Skin of body (tissue), 1 donor: ENCODE measurements at regions not wholly inside any gene's neighbourhood (a gene's known extent, or its start where the extent isn't known, plus 50 kb on each side); places are given as distances from the start of the nearest gene placed in this dataset.

Experiments used
- DNase-seq: peaks from one replicate; lab custom pipeline; 2025; lab: John Stamatoyannopoulos, UW

DNA sequence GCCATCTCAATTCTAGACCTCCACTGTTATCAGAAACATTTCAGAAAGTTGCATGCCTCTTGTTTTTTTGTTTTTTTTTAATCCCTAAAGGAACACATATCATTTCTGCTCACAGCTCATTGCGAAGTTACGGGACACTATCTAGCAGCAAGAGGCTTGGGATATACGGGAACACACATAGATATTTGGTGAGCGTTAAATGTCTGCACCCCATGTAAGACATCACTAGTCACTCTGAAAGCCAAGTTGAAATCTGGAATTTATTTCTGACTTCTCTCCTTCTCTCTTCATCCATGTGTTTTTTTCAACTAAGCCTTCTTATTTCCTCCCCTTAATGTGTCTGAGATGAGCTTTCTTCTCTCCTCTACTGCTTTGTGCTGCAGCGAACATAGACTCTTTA lies 683.7 kb downstream of the PDHA2 start:
- no peak for DNase-seq

DNA sequence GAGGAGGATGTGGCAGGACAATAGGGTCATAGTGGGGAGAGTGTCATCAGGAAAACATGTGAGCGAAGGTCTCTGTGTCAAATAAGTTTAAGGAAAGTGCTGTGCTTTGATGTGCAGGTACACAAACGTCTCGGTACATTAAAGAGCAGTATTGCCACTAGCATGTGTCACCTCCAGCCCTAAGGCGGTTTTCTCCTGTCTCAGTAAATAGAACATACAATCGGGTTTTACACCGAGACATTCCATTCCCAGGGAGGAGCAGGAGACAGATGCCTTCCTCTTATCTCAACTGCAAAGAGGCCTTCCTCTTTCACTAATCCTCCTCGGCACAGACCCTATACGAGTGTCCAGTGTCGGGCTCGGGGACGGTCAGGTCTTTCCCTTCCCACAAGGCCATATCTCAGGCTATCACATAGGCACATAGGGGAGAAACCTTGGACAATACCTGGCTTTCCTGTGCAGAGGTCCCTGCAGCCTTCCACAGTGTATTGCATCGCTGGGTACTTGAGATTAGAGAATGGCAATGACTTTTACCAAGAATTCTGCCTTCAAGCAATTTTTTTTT lies 684.5 kb downstream of the PDHA2 start:
- DNase-seq = no peak

GRCh38 chr4:96525898-96526297 lies 686.0 kb downstream of the PDHA2 start:
- no peak for DNase-seq

GRCh38 chr4:96526625-96527024 lies 686.7 kb downstream of the PDHA2 start:
- no peak for DNase-seq

- DNase-seq = no peak
These were observed 691.9 kb downstream of the PDHA2 start for GRCh38 chr4:96531836-96532235.

DNA sequence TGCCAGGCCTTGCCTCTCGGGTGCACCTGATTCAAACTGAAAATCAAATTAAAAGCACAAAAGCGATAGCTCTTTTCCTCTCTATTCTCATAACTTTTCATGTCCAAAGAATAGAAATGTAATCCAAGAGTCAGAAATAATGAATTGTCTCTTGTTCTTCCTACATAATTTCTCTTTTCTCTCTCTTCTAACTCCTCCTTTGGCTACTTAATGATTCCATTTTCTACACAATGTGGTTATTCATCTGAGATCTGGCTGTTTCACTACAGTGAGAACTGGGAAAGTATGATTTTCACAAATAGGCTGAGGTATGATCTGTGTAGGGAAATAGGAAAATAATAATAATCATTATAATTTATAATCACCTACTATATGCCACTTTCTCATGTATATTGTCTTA lies 703.5 kb downstream of the PDHA2 start:
- DNase-seq = no peak

DNA sequence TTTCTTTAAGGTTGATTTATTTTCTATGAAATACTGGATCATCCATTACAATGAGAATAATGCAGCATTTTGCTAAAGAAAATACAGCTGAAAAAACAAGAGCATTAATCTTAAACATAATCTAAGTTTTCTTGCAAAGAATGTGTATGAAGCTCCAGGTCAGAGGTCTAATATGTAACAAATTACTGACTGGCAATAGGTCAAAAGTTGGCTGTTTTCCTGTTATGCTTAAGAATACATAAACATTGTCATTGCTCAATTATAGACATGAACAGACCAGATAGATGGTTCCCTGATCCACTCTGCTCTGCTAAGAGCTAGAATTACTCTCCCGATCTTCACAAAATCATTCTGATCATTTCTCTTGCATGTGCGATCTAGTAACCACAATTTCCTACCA lies 718.6 kb downstream of the PDHA2 start:
- DNase-seq = no peak

- no peak for DNase-seq
These were observed 726.9 kb downstream of the PDHA2 start for GRCh38 chr4:96566755-96567154.

- DNase-seq = no peak
These were observed 745.4 kb downstream of the PDHA2 start for GRCh38 chr4:96585304-96585703.

GRCh38 chr4:96593422-96593821 lies 753.5 kb downstream of the PDHA2 start:
- DNase-seq = no peak

GRCh38 chr4:96598465-96598864 lies 758.6 kb downstream of the PDHA2 start:
- no peak for DNase-seq

DNA sequence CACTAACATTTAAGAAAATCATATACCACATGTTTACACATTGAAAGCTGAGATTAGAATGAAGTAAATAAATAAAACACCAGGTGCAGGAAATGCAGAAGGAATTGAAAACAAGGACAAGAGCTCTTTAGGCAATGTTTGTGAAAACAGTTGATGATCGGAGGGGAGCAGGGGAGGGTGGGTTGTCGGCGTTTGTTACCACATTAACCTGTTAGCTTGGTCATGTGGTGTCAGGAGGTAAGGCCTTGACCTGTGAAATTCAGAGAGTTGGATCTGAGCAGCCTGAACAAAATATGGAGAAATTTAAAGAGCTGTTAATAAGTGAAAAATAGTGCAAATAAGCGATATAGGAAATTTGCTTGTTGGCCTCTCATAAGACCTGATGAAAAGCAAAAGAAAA lies 759.9 kb downstream of the PDHA2 start:
- DNase-seq = no peak

DNA sequence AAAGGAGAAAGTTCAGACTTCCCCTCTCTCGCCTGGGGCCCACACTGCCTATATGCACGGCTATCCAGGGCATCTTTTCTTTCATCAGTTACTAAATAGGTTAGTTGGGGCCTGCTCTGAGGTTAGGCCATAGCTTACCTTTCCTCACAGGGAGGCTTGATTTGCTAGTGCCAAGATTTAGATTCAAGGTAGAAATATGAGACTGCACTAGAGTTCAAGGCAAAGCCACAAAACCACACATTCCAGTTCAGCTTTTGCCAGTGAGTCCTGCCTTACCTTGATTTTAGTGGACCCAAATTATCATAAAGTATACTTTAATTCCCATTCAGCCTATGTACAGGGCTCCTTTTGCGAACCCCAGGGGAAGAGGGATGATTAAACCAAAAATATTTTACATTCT lies 762.8 kb downstream of the PDHA2 start:
- no peak for DNase-seq

- no peak for DNase-seq
These were observed 763.7 kb downstream of the PDHA2 start for GRCh38 chr4:96603641-96604040.

DNA sequence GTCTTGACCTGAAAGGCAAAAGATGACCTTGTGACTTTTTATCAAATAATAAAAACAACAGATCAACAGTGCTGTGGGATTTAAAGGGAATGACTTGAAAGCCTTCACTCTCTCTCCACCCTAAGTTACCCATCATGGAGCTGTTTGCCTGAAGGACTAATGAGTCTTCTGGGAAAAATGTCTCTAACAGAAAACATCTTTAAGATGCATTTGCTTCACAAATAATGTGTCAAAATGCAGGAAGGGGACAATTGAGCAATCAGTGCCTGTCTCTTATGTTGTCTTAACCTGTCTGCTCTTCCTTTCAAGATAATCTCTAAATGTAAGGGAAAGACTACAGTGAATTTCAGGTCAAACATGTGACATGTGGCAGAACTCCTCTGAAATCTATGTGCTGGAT lies 766.6 kb downstream of the PDHA2 start:
- DNase-seq = no peak

GRCh38 chr4:96626023-96626422 lies 786.1 kb downstream of the PDHA2 start:
- DNase-seq = no peak

DNA sequence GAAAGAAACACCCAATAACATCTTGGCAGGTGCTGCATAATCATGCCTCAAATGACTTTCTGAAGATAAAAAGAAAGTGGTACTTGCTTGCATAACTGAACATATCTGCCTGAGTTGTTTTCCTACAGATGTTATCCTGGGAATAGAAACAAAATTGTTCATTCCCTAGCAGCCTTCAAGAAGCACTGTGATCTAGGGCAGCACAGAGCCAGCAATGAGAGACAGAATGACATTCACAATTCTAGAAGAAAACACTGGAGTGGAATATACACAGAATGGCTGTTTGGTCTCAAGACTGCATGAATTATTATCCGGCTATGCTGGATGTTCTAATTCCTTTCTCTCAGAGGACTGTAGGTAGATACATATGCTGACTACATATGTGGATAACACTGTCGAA lies 790.9 kb downstream of the PDHA2 start:
- no peak for DNase-seq

- no peak for DNase-seq
These were observed 798.1 kb downstream of the PDHA2 start for GRCh38 chr4:96637971-96638412.

GRCh38 chr4:96639932-96640331 lies 800.0 kb downstream of the PDHA2 start:
- DNase-seq = no peak

- DNase-seq = no peak
These were observed 802.6 kb downstream of the PDHA2 start for GRCh38 chr4:96642490-96642889.

DNA sequence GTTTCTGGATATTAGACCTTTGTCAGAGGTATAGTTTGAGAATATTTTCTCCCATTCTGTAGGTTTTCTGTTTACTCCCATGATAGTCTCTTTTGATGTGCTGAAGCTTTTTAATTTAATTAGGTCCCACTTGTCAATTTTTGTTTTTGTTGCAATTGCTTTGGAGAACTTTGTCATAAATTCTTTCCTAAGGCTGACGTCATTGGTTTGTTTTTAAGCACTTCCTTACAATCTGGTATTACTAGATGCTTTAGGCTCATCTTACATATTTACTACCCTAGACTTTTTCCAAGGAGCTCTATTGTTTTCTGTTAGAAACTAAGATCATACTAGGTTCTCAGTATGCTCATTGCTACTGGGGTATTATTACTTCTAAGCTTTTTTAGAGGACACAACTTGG lies 806.3 kb downstream of the PDHA2 start:
- DNase-seq = no peak

GRCh38 chr4:96649536-96649935 lies 809.6 kb downstream of the PDHA2 start:
- no peak for DNase-seq

- DNase-seq = no peak
These were observed 812.3 kb downstream of the PDHA2 start for GRCh38 chr4:96652158-96652557.

DNA sequence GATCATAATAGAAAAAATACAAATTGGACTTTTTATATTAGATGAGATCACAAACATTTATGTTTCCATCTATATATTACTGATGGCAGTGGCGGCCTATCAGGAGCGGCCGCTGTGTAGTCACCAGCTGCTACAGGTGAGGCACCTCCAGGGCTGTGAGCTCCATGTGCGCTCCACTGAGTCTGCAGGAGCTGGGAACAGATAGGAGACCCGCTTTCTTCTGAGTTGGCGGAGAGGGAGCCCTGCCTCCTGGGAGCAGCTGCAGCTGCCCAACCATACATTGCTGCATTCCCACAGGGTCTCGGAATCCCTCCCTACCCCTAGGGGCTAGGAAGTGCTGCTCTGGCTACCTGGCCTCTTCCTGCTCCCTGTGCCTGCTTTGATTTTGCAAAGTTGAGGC lies 812.9 kb downstream of the PDHA2 start:
- no peak for DNase-seq
